ENCODE measurements at regions not wholly inside any gene's neighbourhood (a gene's known extent, or its start where the extent isn't known, plus 50 kb on each side); places are given as distances from the start of the nearest gene placed in this dataset.

GRCh38 chr2:128452536-128453530 lies 134.2 kb upstream of the HS6ST1 start:
- ChIA-PET POLR2A (no interaction called here), CTCF (interaction anchor here (0.6 kb wide), 1 partner anchor 508 kb away, joined by 3 read pairs; no protein-coding TSS in a partner anchor)
- Histone ChIP-seq H3K27ac (ENCODE audit: low read depth in 1 of 2, low read length in 2 of 2) (no peak overlapping the region), H3K4me1 (ENCODE audit: insufficient read depth, low read length) (no peaks in the 10 kb centered on the region), H3K9me3 (ENCODE audit: control insufficient read depth in 1 of 2, insufficient read depth in 1 of 2, low read length in 2 of 2) (peaks cover 0 to 13% of the 10 kb centered on the region in 2 experiments), H3K4me3 (ENCODE audit: low read length) (no peak overlapping the region), H3K27me3 (ENCODE audit: control insufficient read depth in 1 of 2, insufficient read depth in 2 of 2, low read length in 2 of 2) (peaks cover 0 to 5% of the 10 kb centered on the region in 2 experiments), H3K36me3 (ENCODE audit: insufficient read depth, low read length) (no peaks in the 10 kb centered on the region)
- no peak for TF ChIP-seq CTCF (IDR thresholded peaks at IDR 0.05)
- Mint-ChIP-seq H3K27ac (no peak overlapping the region), H3K9me3 (no peaks in the 10 kb centered on the region), H3K4me3 (no peak overlapping the region), H3K36me3 (ENCODE audit: low read depth) (no peaks in the 10 kb centered on the region), H3K4me1 (ENCODE audit: low read depth) (no peaks in the 10 kb centered on the region), H3K27me3 (no peaks in the 10 kb centered on the region)
- intact Hi-C loops (cut with DNase I, micrococcal nuclease): no loop called here
- DNase-seq (peak in 1 of 14 experiments; percentile 2), ATAC-seq (ENCODE audit: poor library complexity) (no peak)

GRCh38 chr2:128454980-128455720 lies 136.5 kb upstream of the HS6ST1 start:
- no peak for TF ChIP-seq CTCF (IDR thresholded peaks at IDR 0.05)
- no peaks in the 10 kb centered on the region for H3K36me3 ChIP-seq (ENCODE audit: insufficient read depth, low read length)
- no peak overlapping the region for H3K27ac Mint-ChIP-seq
- H3K27ac ChIP-seq (ENCODE audit: low read depth in 1 of 2, low read length in 2 of 2): no peak overlapping the region
- ChIA-PET CTCF (no interaction called here), POLR2A (no interaction called here)
- no peaks in the 10 kb centered on the region for H3K36me3 Mint-ChIP-seq (ENCODE audit: low read depth)
- peaks cover 0 to 13% of the 10 kb centered on the region in 2 experiments for H3K9me3 ChIP-seq (ENCODE audit: control insufficient read depth in 1 of 2, insufficient read depth in 1 of 2, low read length in 2 of 2)
- no peaks in the 10 kb centered on the region for H3K4me1 Mint-ChIP-seq (ENCODE audit: low read depth)
- intact Hi-C loops (cut with DNase I, micrococcal nuclease): no loop called here
- no peaks in the 10 kb centered on the region for H3K27me3 Mint-ChIP-seq
- H3K27me3 ChIP-seq (ENCODE audit: control insufficient read depth in 1 of 2, insufficient read depth in 2 of 2, low read length in 2 of 2): peaks cover 0 to 7% of the 10 kb centered on the region in 2 experiments
- H3K9me3 Mint-ChIP-seq: no peaks in the 10 kb centered on the region
- no peak overlapping the region for H3K4me3 Mint-ChIP-seq
- no peak overlapping the region for H3K4me3 ChIP-seq (ENCODE audit: low read length)
- ATAC-seq (ENCODE audit: poor library complexity): no peak
- peak in 1 of 14 experiments; percentile 1 for DNase-seq
- H3K4me1 ChIP-seq (ENCODE audit: insufficient read depth, low read length): no peaks in the 10 kb centered on the region

- Histone ChIP-seq H3K36me3 (ENCODE audit: insufficient read depth, low read length) (no peaks in the 10 kb centered on the region), H3K27ac (ENCODE audit: low read depth in 1 of 2, low read length in 2 of 2) (no peak overlapping the region), H3K4me3 (ENCODE audit: low read length) (no peak overlapping the region), H3K4me1 (ENCODE audit: insufficient read depth, low read length) (no peaks in the 10 kb centered on the region), H3K27me3 (ENCODE audit: control insufficient read depth in 1 of 2, insufficient read depth in 2 of 2, low read length in 2 of 2) (peaks cover 0 to 7% of the 10 kb centered on the region in 2 experiments), H3K9me3 (ENCODE audit: control insufficient read depth in 1 of 2, insufficient read depth in 1 of 2, low read length in 2 of 2) (peaks cover 0 to 13% of the 10 kb centered on the region in 2 experiments)
- TF ChIP-seq CTCF (IDR thresholded peaks at IDR 0.05): no peak
- DNase-seq (peak in 1 of 14 experiments; percentile 4), ATAC-seq (ENCODE audit: poor library complexity) (no peak)
- Mint-ChIP-seq H3K9me3 (no peaks in the 10 kb centered on the region), H3K36me3 (ENCODE audit: low read depth) (no peaks in the 10 kb centered on the region), H3K4me3 (no peak overlapping the region), H3K27ac (no peak overlapping the region), H3K27me3 (no peaks in the 10 kb centered on the region), H3K4me1 (ENCODE audit: low read depth) (no peaks in the 10 kb centered on the region)
- ChIA-PET CTCF (no interaction called here), POLR2A (no interaction called here)
- intact Hi-C loops (cut with DNase I, micrococcal nuclease): no loop called here
These were observed 137.0 kb upstream of the HS6ST1 start for GRCh38 chr2:128455721-128456050.

Data from CD4-positive, alpha-beta T cell (primary cell).